Ovary (tissue), 3 donors: ENCODE measurements at regions not wholly inside any gene's neighbourhood (a gene's known extent, or its start where the extent isn't known, plus 50 kb on each side); places are given as distances from the start of the nearest gene placed in this dataset.

Source experiments
- EP300 ChIP-seq: sonication (generic); formaldehyde crosslinking; IDR thresholded peaks from one replicate; pipeline ENCODE4 v1.6.1; 2017; ENCODE audit warnings: antibody characterized with exemption
- TF ChIP-seq, protein P1 (sequence below), 3 donors: fragments of 450-650 bp in 2 of 3; fragments of 200-600 bp in 1 of 3; IDR thresholded peaks; one replicate each; pipeline versions ENCODE4 v1.5.1 to v1.8.0; 2016 to 2022; ENCODE audit warnings: antibody characterized with exemption in 3 of 3, mild to moderate bottlenecking in 1 of 3
- donor health status: DM: no; HTN: no; CAD: no.

DNA sequence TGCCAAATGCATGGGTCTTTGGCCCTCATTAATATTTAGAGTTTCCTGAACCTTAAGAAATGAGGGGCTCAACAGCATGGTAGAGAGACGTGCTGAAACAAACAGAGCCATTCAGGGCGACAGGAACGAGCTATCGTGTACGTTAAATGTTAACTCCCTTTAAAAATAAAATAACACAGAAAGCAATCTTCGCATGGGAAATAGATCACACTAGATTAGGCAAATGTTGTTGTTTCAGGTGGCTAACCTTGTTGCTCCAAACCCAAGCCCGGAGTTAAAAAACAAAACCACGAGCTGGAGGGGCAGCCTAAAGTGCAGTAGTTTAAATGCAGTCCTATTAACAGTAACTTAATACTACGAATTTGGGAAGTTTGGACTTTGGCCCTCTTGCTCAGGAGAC, 177.4 kb upstream of the TRIB2 start:
- TF ChIP-seq, protein P1, sequence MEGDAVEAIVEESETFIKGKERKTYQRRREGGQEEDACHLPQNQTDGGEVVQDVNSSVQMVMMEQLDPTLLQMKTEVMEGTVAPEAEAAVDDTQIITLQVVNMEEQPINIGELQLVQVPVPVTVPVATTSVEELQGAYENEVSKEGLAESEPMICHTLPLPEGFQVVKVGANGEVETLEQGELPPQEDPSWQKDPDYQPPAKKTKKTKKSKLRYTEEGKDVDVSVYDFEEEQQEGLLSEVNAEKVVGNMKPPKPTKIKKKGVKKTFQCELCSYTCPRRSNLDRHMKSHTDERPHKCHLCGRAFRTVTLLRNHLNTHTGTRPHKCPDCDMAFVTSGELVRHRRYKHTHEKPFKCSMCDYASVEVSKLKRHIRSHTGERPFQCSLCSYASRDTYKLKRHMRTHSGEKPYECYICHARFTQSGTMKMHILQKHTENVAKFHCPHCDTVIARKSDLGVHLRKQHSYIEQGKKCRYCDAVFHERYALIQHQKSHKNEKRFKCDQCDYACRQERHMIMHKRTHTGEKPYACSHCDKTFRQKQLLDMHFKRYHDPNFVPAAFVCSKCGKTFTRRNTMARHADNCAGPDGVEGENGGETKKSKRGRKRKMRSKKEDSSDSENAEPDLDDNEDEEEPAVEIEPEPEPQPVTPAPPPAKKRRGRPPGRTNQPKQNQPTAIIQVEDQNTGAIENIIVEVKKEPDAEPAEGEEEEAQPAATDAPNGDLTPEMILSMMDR (IDR thresholded peaks at IDR 0.05) = no peak
- TF ChIP-seq EP300 = no peak
